GM23338 (cell line): ENCODE measurements at regions not wholly inside any gene's neighbourhood (a gene's known extent, or its start where the extent isn't known, plus 50 kb on each side); places are given as distances from the start of the nearest gene placed in this dataset.
"Not testable (repeated sequence)": the region's sequence is repeated elsewhere in the genome, so short reads cannot be mapped to it uniquely, and the experiment has no call there.

Experiments
- ATAC-seq: fragments of 200-7000 bp; cut with Tn5 transposase; 3 replicates; pipeline ENCODE4 v1.9.1; 2020
- DNase-seq: peaks from one replicate; pipeline ENCODE4 v3.0.0-alpha.2; 2015; ENCODE audit warnings: low spot score
- H2AFZ ChIP-seq: fragments of 200-600 bp; sonication (generic); 2 replicates; pipeline ENCODE4 v1.8.0; 2016; ENCODE audit warnings: antibody characterized with exemption, mild to moderate bottlenecking, moderate library complexity
- H3F3A ChIP-seq: fragments of 200-600 bp; sonication (generic); replicated peaks from 2 replicates; pipeline ENCODE4 v1.8.0; 2017; ENCODE audit warnings: antibody characterized with exemption, mixed run types, low read depth
- H3K27ac ChIP-seq: fragments of 200-600 bp; sonication (generic); 2 replicates; pipeline ENCODE4 v1.6.1; 2016; ENCODE audit warnings: low read depth
- H3K27me3 ChIP-seq: fragments of 200-600 bp; sonication (generic); 2 replicates; pipeline ENCODE4 v1.8.0; 2016; ENCODE audit warnings: mild to moderate bottlenecking, mixed run types, moderate library complexity; ENCODE audit not compliant: insufficient read depth
- H3K36me3 ChIP-seq: fragments of 200-600 bp; sonication (generic); 2 replicates; pipeline ENCODE4 v1.8.0; 2016; ENCODE audit warnings: mild to moderate bottlenecking; ENCODE audit not compliant: insufficient read depth
- H3K4me1 ChIP-seq: fragments of 200-600 bp; sonication (generic); 2 replicates; pipeline ENCODE4 v1.8.0; 2016; ENCODE audit warnings: mild to moderate bottlenecking, moderate library complexity; ENCODE audit not compliant: insufficient read depth
- H3K4me2 ChIP-seq: fragments of 200-600 bp; sonication (generic); 2 replicates; pipeline ENCODE4 v1.7.1; 2017; ENCODE audit warnings: mixed run types
- H3K4me3 ChIP-seq: fragments of 200-600 bp; sonication (generic); 2 replicates; pipeline ENCODE4 v1.6.1; 2016; ENCODE audit warnings: mixed run types
- H3K79me2 ChIP-seq: fragments of 200-600 bp; sonication (generic); replicated peaks from 2 replicates; pipeline ENCODE4 v1.8.0; 2017; ENCODE audit warnings: mild to moderate bottlenecking; ENCODE audit not compliant: insufficient read depth
- H3K9me2 ChIP-seq: fragments of 200-600 bp; sonication (generic); 2 replicates; pipeline ENCODE4 v1.8.0; 2017; ENCODE audit not compliant: insufficient read depth
- H4K20me1 ChIP-seq: fragments of 200-600 bp; sonication (generic); replicated peaks from 2 replicates; pipeline ENCODE4 v1.8.0; 2017; ENCODE audit warnings: mild to moderate bottlenecking; ENCODE audit not compliant: insufficient read depth
- H3K27ac Mint-ChIP-seq: 2 replicates; pipeline ENCODE4 v1.8.0; 2020; ENCODE audit warnings: inconsistent platforms, mild to moderate bottlenecking, moderate library complexity, mixed read lengths
- H3K27me3 Mint-ChIP-seq: 3 replicates; pipeline ENCODE4 v1.8.0; 2022; ENCODE audit warnings: low read depth, mild to moderate bottlenecking, moderate library complexity, mixed read lengths, inconsistent platforms; ENCODE audit not compliant: insufficient read depth, poor library complexity
- H3K36me3 Mint-ChIP-seq: 3 replicates; pipeline ENCODE4 v1.8.0; 2021; ENCODE audit warnings: low read depth, mild to moderate bottlenecking, inconsistent platforms, moderate library complexity, mixed read lengths
- H3K4me1 Mint-ChIP-seq: 3 replicates; pipeline ENCODE4 v1.8.0; 2020; ENCODE audit warnings: mild to moderate bottlenecking, inconsistent platforms, mixed read lengths
- H3K4me3 Mint-ChIP-seq: 3 replicates; pipeline ENCODE4 v1.8.0; 2021; ENCODE audit warnings: moderate library complexity, mild to moderate bottlenecking, inconsistent platforms, mixed read lengths
- H3K9me3 Mint-ChIP-seq: 3 replicates; pipeline ENCODE4 v1.8.0; 2020; ENCODE audit warnings: moderate library complexity, mild to moderate bottlenecking, inconsistent platforms, mixed read lengths
- CTCF ChIP-seq, 2 experiments: fragments of 200-600 bp in 1 of 2; sonication (generic) in 1 of 2; conservative IDR thresholded peaks; 2 replicates each; pipeline versions ENCODE4 v1.5.1 to v1.6.1; 2016 to 2017; ENCODE audit warnings: antibody characterized with exemption in 2 of 2, low read depth in 2 of 2, mild to moderate bottlenecking in 2 of 2, moderate library complexity in 1 of 2
- EZH2 ChIP-seq: fragments of 200-600 bp; sonication (generic); IDR thresholded peaks from one replicate; pipeline ENCODE4 v1.8.0; 2017; ENCODE audit warnings: antibody characterized with exemption, mild to moderate bottlenecking, low read depth; ENCODE audit not compliant: unreplicated experiment
- EZH2phosphoT487 ChIP-seq: fragments of 200-600 bp; sonication (generic); IDR thresholded peaks from one replicate; pipeline ENCODE4 v1.8.1; 2018; ENCODE audit warnings: antibody characterized with exemption; ENCODE audit not compliant: unreplicated experiment
- JUNB ChIP-seq: IDR thresholded peaks from one replicate; pipeline ENCODE4 v1.6.1; 2016; ENCODE audit warnings: antibody characterized with exemption; ENCODE audit not compliant: unreplicated experiment
- NANOG ChIP-seq: IDR thresholded peaks from 2 replicates; pipeline ENCODE4 v1.6.1; 2016; ENCODE audit warnings: antibody characterized with exemption, borderline replicate concordance
- POLR2AphosphoS5 ChIP-seq: IDR thresholded peaks from 2 replicates; pipeline ENCODE4 v1.6.1; 2016; ENCODE audit warnings: antibody characterized with exemption, low read depth
- STAT1 ChIP-seq: IDR thresholded peaks from one replicate; pipeline ENCODE4 v1.6.1; 2016; ENCODE audit warnings: antibody characterized with exemption; ENCODE audit not compliant: unreplicated experiment
- ZNF331 ChIP-seq: fragments of 250-450 bp; sonication (Bioruptor Pico); IDR thresholded peaks from 2 replicates; pipeline ENCODE4 v1.5.0; 2020; ENCODE audit warnings: low read depth, mild to moderate bottlenecking, moderate library complexity
- TF ChIP-seq, protein P1 (sequence below): IDR thresholded peaks from one replicate; pipeline ENCODE4 v1.6.1; 2018; ENCODE audit warnings: antibody characterized with exemption; ENCODE audit not compliant: unreplicated experiment
- TF ChIP-seq, protein P2 (sequence below): IDR thresholded peaks from 2 replicates; pipeline ENCODE4 v1.6.1; 2016; ENCODE audit warnings: antibody characterized with exemption

DNA sequence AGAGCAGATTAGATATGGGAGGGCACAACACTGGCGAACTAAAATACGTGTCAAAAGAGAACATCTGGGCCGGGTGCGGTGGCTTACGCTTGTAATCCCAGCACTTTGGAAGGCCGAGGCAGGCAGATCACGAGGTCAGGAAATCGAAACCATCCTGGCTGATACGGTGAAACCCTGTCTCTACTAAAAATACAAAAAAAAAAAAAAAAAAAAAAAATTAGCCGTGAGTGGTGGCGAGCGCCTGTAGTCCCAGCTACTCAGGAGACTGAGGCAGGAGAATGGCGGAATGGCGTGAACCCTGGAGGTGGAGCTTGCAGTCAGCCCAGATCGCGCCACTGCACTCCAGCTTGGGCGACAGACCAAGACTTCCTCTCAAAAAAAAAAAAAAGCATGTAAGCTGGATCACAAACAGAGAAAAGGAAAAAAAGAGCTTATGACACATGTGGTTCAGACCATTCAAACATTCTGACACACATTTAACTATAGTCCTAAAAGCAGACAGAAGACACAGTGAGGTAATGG, 1716.9 kb downstream of the SI start:
- H3F3A ChIP-seq, H3K4me3 ChIP-seq, ATAC-seq, H3K27ac ChIP-seq, H3K9me3 Mint-ChIP-seq, H3K27me3 Mint-ChIP-seq, H3K4me1 Mint-ChIP-seq, H3K79me2 ChIP-seq, H3K4me1 ChIP-seq, DNase-seq, H3K4me3 Mint-ChIP-seq, H4K20me1 ChIP-seq, H3K36me3 Mint-ChIP-seq, H3K27ac Mint-ChIP-seq, H3K4me2 ChIP-seq, H3K36me3 ChIP-seq, H3K27me3 ChIP-seq, H3K9me2 ChIP-seq: not testable (repeated sequence)
- H2AFZ ChIP-seq = peak overlapping the region; percentile 19; the same call in 1 of the 2 replicates

GRCh38 chr3:163347944-163348343, 1730.4 kb downstream of the SI start:
- ATAC-seq = no peak
- H3K79me2 ChIP-seq = no peaks in the 10 kb centered on the region
- no peak overlapping the region for H3K4me3 Mint-ChIP-seq

More at GRCh38 chr3:163347944-163348343, 1730.4 kb downstream of the SI start:
- Histone ChIP-seq H3K4me3 (no peak overlapping the region), H3K4me1 (peaks cover 7% of the 10 kb centered on the region), H2AFZ (no peak overlapping the region), H3K4me2 (peak overlapping the region; percentile 30), H3K27me3 (no peaks in the 10 kb centered on the region), H4K20me1 (no peaks in the 10 kb centered on the region), H3K9me2 (no peaks in the 10 kb centered on the region), H3K27ac (no peak overlapping the region), H3F3A (no peaks in the 10 kb centered on the region), H3K36me3 (no peaks in the 10 kb centered on the region)
- Mint-ChIP-seq H3K27me3 (no peaks in the 10 kb centered on the region), H3K9me3 (peaks cover under 1% of the 10 kb centered on the region; the same call in 2 of the 3 replicates), H3K36me3 (no peaks in the 10 kb centered on the region; the same call in 2 of the 3 replicates), H3K27ac (no peak overlapping the region), H3K4me1 (peaks cover 3% of the 10 kb centered on the region; the same call in 1 of the 3 replicates)
- no peak for DNase-seq
- no peak for TF ChIP-seq EZH2
- TF ChIP-seq JUNB = no peak
- TF ChIP-seq CTCF (conservative IDR thresholded peaks at IDR 0.05; ENCODE audit: low read depth in 2 of 2) = no peak
- no peak for TF ChIP-seq POLR2AphosphoS5
- TF ChIP-seq, protein P1, sequence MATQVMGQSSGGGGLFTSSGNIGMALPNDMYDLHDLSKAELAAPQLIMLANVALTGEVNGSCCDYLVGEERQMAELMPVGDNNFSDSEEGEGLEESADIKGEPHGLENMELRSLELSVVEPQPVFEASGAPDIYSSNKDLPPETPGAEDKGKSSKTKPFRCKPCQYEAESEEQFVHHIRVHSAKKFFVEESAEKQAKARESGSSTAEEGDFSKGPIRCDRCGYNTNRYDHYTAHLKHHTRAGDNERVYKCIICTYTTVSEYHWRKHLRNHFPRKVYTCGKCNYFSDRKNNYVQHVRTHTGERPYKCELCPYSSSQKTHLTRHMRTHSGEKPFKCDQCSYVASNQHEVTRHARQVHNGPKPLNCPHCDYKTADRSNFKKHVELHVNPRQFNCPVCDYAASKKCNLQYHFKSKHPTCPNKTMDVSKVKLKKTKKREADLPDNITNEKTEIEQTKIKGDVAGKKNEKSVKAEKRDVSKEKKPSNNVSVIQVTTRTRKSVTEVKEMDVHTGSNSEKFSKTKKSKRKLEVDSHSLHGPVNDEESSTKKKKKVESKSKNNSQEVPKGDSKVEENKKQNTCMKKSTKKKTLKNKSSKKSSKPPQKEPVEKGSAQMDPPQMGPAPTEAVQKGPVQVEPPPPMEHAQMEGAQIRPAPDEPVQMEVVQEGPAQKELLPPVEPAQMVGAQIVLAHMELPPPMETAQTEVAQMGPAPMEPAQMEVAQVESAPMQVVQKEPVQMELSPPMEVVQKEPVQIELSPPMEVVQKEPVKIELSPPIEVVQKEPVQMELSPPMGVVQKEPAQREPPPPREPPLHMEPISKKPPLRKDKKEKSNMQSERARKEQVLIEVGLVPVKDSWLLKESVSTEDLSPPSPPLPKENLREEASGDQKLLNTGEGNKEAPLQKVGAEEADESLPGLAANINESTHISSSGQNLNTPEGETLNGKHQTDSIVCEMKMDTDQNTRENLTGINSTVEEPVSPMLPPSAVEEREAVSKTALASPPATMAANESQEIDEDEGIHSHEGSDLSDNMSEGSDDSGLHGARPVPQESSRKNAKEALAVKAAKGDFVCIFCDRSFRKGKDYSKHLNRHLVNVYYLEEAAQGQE = no peak
- TF ChIP-seq, protein P2, sequence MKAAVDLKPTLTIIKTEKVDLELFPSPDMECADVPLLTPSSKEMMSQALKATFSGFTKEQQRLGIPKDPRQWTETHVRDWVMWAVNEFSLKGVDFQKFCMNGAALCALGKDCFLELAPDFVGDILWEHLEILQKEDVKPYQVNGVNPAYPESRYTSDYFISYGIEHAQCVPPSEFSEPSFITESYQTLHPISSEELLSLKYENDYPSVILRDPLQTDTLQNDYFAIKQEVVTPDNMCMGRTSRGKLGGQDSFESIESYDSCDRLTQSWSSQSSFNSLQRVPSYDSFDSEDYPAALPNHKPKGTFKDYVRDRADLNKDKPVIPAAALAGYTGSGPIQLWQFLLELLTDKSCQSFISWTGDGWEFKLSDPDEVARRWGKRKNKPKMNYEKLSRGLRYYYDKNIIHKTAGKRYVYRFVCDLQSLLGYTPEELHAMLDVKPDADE = no peak
- no peak for TF ChIP-seq ZNF331 (CRISPR knock-in tag)
- no peak for TF ChIP-seq NANOG
- TF ChIP-seq EZH2phosphoT487 = no peak
- TF ChIP-seq STAT1 = no peak
